Lower lobe of right lung (tissue), 2 donors: ENCODE measurements at regions not wholly inside any gene's neighbourhood (a gene's known extent, or its start where the extent isn't known, plus 50 kb on each side); places are given as distances from the start of the nearest gene placed in this dataset.

Experiments used
- ATAC-seq, 2 donors: fragments of 200-7000 bp; cut with Tn5 transposase; one replicate each; pipeline ENCODE4 v1.9.1; 2020 to 2022; ENCODE audit warnings: mild to moderate bottlenecking in 2 of 2, moderate library complexity in 2 of 2
- DNase-seq: peaks from one replicate; pipeline ENCODE4 v3.0.0-alpha.2; 2020
- H3K27ac ChIP-seq: fragments of 200-600 bp; one replicate; pipeline ENCODE4 v1.8.0; 2022
- H3K27me3 ChIP-seq: fragments of 200-600 bp; one replicate; pipeline ENCODE4 v1.8.0; 2022; ENCODE audit warnings: low read depth
- H3K36me3 ChIP-seq: fragments of 200-600 bp; one replicate; pipeline ENCODE4 v1.8.0; 2022; ENCODE audit warnings: mild to moderate bottlenecking
- H3K4me1 ChIP-seq: fragments of 200-600 bp; one replicate; pipeline ENCODE4 v1.8.0; 2022
- H3K4me3 ChIP-seq: fragments of 200-600 bp; one replicate; pipeline ENCODE4 v1.8.0; 2022; ENCODE audit warnings: mild to moderate bottlenecking
- H3K9me3 ChIP-seq: fragments of 200-600 bp; one replicate; pipeline ENCODE4 v1.8.0; 2022
- CTCF ChIP-seq: fragments of 200-600 bp; IDR thresholded peaks from one replicate; pipeline ENCODE4 v1.8.0; 2022; ENCODE audit warnings: antibody characterized with exemption, mild to moderate bottlenecking
- intact Hi-C: fragments of 100-400 bp; cut with DNase I; formaldehyde crosslinking; loops from one replicate; pipeline ENCODE4 v1.11.0; 2022
- donor health status: DM: no; HTN: yes; CAD: no; lungs with severe emphysema.

- Histone ChIP-seq H3K4me1 (no peaks in the 10 kb centered on the region), H3K9me3 (no peaks in the 10 kb centered on the region), H3K4me3 (no peak overlapping the region), H3K27me3 (no peaks in the 10 kb centered on the region), H3K27ac (no peak overlapping the region), H3K36me3 (no peaks in the 10 kb centered on the region)
- no peak for TF ChIP-seq CTCF
- DNase-seq (no peak), ATAC-seq (no peak)
- intact Hi-C loops: no loop called here
These were observed 411.8 kb downstream of the CDH10 start for GRCh38 chr5:24232929-24233498.

- Histone ChIP-seq H3K4me1 (no peaks in the 10 kb centered on the region), H3K4me3 (no peak overlapping the region), H3K9me3 (no peaks in the 10 kb centered on the region), H3K27ac (no peak overlapping the region), H3K36me3 (no peaks in the 10 kb centered on the region), H3K27me3 (no peaks in the 10 kb centered on the region)
- ATAC-seq (no peak), DNase-seq (no peak)
- intact Hi-C loops: no loop called here
- TF ChIP-seq CTCF: no peak
These were observed 408.8 kb downstream of the CDH10 start for GRCh38 chr5:24235946-24236345.

GRCh38 chr5:24245821-24246220 lies 399.0 kb downstream of the CDH10 start:
- ATAC-seq (no peak), DNase-seq (no peak)
- no peak overlapping the region for H3K27ac ChIP-seq
- no peaks in the 10 kb centered on the region for H3K36me3 ChIP-seq
- no peaks in the 10 kb centered on the region for H3K27me3 ChIP-seq
- H3K4me1 ChIP-seq: no peaks in the 10 kb centered on the region
- H3K4me3 ChIP-seq: no peak overlapping the region
- intact Hi-C loops: no loop called here
- no peak for TF ChIP-seq CTCF
- H3K9me3 ChIP-seq: no peaks in the 10 kb centered on the region

- H3K4me3 ChIP-seq: no peak overlapping the region
- H3K36me3 ChIP-seq: no peaks in the 10 kb centered on the region
- no peaks in the 10 kb centered on the region for H3K9me3 ChIP-seq
- no peaks in the 10 kb centered on the region for H3K27me3 ChIP-seq
- DNase-seq: no peak
- intact Hi-C loops: no loop called here
- H3K4me1 ChIP-seq: no peaks in the 10 kb centered on the region
- TF ChIP-seq CTCF: no peak
- ATAC-seq: no peak
- no peak overlapping the region for H3K27ac ChIP-seq
These were observed 380.2 kb downstream of the CDH10 start for GRCh38 chr5:24264547-24264946.

GRCh38 chr5:24265306-24265705 lies 379.5 kb downstream of the CDH10 start:
- Histone ChIP-seq H3K4me3 (no peak overlapping the region), H3K36me3 (no peaks in the 10 kb centered on the region), H3K4me1 (no peaks in the 10 kb centered on the region), H3K9me3 (no peaks in the 10 kb centered on the region), H3K27me3 (no peaks in the 10 kb centered on the region), H3K27ac (no peak overlapping the region)
- no peak for TF ChIP-seq CTCF
- intact Hi-C loops: no loop called here
- DNase-seq (no peak), ATAC-seq (no peak)
